GM19324 (cell line): ENCODE measurements at regions not wholly inside any gene's neighbourhood (a gene's known extent, or its start where the extent isn't known, plus 50 kb on each side); places are given as distances from the start of the nearest gene placed in this dataset.
"Not testable (repeated sequence)": the region's sequence is repeated elsewhere in the genome, so short reads cannot be mapped to it uniquely, and the experiment has no call there.

Source experiments
- ATAC-seq: cut with Tn5 transposase; IDR thresholded peaks from one replicate; pipeline ENCODE4 v1.9.1; 2021; ENCODE audit warnings: mild to moderate bottlenecking, moderate library complexity; ENCODE audit not compliant: unreplicated experiment, low FRiP score

DNA sequence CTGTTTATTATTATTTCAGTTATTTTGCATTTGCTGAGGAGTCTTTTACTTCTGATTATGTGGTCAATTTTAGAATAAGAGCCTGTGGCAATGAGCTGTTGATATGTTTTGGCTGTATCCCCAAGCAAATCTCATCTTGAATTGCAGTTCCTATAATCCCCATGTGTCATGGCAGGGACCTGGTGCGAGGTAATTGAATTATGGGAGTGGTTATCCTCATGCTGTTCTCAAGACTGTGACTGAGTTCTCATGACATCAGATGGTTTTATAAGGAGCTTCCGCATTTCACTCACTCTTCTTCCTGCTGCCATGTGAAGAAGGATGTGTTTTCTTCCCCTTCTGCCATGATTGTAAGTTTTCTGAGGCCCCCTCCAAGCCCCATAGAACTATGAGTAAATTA lies 114.9 kb upstream of the SLCO6A1 start:
- no peak for ATAC-seq

DNA sequence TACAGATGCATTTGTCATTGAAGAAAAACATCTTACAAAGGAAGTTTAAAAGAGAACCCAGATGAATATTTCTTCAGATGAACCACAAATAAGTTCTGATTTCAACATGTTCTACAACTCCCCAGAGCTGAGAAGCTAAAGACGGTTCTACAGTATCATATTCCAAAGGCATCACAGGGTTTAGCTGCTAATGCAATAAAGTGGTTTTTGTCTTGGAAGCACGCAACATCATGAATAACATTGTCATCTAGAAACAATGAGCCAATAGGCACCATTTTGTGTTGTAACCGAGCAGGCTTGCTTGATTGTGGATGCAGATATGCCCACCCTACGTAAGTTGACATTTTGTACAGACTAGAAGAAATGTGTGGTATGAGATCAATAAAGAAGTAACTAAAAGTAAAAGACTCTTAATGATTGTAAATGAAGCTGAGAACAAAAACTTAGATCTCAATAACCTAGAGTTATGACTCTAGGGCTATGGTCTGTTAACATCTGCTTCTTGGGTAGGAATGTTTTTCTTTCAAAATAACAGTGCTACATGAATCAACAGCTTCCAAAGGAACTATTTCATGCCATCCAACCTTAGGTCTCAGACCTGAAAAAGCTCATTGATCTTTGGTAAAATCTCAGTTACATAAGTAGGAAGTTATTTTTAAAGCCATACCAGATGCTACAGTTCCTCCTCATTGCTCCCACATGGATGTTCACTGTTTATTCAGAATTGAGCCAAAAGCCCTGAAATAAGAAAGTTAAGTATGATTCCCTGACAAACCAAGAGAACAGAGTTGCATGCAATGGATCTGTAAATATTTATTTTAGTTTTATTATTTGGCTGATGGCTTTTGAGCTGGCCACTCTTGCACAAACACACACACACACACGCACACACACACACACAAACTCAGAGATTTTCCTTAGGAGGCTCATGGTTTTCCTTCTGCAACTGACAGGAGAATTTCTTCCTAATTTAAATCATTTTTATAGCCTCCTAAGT lies 118.7 kb upstream of the SLCO6A1 start:
- ATAC-seq = no peak

DNA sequence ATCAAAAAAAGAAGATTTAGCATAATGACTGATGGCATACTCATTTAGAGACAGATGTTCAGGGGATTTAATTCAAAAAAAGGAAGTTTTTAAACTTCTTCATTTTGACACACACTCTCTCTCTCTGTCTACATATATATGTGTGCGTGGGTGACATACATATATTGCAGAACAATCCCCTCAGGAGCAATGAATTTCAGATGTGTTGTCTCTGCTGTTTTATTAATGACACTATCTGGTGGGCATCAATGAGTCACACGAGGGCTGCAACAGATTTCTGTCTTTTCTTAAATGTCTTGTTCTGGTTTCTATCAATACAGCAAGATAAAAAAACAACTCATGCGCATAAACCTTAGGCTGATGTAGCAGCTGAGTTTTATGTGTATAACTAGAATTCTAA lies 123.5 kb upstream of the SLCO6A1 start:
- no peak for ATAC-seq

DNA sequence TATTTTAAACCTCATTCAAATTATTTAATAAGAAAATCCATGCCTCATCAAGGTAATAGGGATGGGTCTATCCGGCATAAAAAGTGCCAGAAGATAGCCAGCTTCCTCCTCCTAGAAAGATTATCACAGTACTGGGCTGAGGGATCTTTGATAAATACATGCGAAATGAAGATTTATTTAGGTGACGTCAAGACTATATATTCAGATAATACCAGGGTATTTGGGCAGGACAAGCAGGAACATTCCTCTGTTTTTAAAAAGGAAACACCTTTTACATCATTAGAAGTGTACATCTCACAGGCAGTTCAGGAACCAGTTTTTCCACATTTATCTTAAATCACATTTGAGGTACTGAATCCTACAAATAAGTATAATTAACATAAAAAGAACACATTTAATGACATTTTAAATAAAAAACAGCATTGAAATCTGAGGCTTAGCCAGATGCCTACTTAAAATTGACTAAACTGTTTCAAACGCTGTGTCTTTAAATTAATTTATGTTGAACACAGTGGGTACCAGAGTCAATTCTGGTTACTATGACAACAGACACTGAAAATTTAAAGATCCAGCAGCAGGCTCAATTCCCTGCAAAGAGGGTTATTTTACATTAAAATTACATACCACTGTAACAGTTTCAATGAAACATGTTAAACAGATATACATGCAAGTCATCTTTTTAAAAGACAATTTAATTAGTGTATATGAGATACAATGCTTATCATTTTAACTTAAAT lies 124.7 kb upstream of the SLCO6A1 start:
- no peak for ATAC-seq

DNA sequence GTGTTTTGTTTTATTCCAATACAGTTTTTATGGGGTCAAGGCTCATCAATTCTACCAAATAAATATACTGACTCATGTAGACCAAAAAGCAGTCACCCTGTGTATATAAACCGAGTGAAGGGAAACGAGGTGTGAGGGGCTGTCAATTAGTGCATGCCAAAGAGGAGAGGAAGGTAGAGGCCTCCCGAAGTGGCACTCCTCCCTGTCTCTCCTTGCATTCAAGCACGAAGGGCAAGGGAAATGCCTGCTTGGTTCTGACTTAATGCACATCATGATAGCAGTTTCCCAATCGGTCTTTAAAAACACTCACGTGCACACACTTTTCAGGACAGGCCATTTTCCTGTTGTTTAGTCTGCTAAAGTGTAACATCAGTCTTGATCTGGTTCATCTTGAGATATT lies 125.6 kb upstream of the SLCO6A1 start:
- ATAC-seq = no peak

DNA sequence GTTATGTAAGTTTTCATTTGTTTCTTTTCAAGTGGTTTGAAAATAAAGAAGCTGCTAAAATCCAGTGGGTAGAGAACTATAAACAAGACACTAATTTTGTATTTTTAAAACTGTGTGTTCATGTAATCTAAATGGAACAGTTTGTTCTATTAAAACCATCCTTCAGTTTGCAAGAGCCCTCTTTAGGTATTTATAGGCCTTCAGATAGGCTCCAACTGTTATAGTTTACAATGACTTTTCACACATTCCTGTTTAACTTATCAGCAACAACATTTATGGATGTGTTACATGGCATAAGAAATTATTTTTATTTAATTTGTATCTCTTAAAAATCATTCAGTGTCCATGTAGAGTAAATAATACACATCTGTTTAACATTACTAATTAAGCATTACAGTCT lies 126.7 kb upstream of the SLCO6A1 start:
- no peak for ATAC-seq

DNA sequence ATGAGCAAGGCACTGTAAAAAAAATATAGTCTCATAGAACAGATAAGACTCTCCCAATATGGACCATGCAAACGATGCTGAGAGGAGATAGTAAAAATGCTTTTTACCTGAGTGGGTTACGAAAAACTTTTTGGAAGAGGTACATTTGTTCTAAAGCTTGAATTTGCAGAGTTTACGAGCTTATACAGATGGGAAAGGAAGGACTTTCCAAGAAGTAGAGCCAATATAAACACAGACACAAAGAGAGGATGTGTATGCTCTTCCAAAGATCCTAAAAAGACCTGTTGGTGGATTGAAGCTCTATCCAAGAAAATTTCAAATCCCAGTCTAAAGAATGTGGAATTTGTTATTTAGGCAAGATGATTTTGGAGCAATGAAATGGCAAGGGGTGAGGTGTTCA lies 127.1 kb upstream of the SLCO6A1 start:
- no peak for ATAC-seq

DNA sequence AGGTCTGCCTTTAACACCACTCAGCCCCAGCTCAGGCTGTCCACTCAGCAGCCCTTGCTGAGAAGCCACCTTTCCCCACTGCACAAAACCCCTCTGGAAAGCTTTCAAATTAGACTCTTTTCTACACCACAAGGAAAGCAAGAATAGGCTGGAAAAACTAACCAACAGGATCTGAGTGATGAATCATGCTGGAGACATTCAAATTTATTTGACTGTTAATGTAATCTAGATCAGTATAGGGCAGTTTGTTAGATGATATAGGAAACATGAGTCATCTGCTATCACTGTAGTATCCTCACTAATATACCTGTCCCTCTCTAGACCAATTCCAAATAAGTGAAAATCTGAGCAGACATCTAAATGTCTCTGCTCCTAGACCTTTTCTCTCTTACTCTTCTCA lies 127.8 kb upstream of the PAM start:
- no peak for ATAC-seq

DNA sequence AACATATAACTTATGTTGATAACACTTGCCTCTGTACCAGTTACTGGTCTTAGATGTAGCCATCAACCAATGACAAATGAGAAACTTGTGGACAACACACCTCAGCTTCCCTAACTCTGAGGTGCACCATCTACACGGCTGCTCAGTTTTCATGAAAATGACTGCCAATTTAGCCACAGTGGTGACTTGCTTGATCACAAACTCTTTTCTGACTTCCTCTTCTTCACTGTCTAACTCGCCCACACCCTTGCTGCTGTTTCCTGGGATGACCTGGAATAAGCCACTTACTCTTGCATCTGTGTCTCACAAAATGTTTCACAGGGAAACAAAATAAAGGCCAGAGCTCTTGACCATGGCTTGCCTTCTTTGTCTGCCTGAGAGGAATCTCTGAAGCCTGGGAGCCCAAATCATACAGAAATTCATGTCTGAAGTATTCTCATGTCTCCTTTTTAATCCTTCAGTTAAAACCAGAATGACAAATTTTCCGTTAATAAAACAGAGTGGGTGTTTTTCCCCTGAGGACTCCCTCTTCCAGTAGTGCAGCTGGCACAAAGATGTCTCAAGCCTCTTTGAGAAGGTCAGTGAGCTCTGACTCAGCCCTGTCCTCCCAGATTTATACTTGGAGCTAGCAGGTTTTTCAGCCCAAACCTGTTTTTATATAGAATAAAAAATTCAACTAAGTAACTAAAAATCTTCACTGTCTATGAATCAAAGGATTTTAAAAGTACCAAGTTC lies 126.5 kb upstream of the PAM start:
- ATAC-seq = no peak

DNA sequence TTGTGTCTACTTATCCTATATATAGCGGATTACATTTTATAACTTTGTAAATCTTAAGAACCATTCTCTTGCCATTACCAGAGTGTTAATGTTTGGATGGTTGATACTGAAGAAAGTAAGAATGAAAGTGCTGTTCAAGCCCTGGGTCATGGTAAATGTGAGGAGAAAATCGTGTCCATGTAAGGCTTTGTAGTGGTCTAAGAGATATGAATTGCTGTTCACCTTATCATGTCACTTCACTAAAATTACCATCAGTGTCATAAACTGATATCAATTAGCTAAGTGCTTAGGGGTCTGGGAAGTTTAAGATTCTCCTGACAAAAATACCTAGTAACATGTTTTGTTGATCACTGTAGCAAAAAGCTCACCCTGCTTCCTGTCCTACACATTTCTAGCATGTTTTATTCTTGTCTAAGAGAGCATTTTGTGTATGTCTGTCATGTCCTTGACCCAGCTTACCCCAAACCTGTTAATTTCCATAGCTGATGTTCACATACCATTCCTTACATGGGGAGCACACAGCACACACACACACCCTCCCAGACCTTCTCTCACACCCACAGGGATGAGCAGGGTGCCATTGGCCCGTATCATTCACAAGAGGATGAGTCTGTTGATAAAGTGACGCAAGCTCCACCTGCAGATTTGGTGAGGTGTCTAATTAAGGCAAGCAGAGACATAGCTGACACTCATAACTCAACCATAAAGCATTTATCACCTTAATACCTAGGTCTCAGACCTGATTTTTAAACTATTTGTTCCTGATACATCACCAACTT lies 125.1 kb upstream of the PAM start:
- no peak for ATAC-seq

DNA sequence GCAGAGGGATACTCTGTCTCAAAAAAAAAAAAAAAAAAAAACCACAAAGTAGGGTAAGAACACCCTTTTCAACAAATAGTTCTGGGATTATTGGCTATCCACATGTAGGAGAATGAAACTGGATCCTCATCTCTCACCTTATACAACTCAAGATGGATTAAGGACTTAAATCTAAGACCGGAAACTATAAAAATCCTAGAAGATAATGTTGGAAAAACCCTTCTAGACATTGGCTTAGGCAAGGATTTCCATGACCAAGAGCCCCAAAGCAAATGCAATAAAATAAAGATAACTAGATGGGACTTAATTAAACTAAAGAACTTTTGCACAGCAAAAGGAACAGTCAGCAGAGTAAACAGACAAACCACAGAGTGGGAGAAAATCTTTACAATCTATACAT lies 119.7 kb upstream of the PAM start:
- not testable (repeated sequence) for ATAC-seq

DNA sequence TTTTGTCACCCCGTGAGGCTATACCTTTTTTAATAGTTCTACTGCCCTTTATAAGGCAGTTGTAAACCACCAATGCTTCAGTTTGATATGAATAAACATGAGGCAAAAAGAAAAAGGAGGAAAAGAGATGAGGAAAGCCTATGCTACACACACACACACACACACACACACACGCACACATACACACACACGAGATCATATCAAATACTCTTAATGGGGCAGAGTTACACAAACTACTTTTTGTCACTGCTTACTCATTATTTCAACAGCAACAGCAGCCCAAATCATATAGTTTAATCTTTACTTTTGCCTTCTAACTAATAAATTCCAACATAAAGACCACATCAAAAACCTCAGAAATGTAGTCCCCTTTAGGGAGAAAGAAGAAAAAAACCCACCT lies 116.8 kb upstream of the PAM start:
- ATAC-seq = no peak

DNA sequence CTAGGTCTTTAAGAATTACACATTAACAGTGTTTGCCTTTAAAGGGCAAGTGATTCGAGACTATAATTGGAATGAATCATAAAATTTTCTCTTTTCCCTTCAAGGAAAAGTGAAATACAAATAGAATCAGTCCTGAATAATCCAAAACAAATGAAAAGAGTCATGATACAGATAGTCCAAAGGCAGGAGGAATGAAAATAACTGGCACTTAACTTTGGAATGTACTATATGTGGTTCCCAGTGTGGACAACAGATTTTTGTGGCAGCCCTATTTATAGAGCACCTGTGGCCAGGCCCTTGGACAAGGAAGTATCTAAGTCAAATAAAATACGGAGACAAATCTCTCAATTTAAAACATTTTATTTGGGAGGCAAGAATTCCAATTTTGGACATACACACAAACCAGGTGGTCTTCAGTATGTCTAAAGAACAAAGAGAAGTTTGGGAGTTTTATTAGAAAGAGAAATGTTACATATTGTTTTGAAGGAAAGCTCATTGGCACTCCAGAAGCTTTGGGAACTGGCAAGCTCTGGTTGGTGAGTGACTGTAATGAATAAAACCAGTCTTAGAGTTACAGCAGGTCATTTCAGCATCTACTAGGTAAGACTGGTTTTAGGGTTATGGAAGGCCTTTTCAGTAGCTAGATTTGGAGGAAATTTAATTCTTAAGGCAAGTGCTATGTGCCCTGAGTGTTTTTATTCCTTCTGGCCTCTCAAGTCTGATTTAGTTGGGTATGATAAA lies 116.0 kb upstream of the PAM start:
- ATAC-seq = no peak

DNA sequence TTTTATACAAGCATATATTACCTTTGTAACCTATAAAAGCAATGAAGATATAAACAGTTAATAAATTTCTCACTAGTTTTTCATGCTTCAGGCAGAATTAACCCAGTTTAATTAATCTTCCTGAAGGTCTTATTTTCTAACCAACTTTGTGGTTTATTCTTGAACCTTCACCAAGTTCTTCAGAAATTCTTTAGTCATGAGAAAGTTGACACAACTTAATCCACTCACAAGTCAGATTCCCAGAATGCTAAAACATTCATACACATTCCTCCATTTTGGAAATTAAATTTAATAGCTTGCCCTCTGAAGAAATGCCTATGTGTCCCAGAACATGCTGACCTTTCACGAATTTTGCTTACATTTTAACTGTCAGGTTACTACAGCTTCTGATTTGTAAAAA lies 105.4 kb upstream of the PAM start:
- ATAC-seq = no peak

DNA sequence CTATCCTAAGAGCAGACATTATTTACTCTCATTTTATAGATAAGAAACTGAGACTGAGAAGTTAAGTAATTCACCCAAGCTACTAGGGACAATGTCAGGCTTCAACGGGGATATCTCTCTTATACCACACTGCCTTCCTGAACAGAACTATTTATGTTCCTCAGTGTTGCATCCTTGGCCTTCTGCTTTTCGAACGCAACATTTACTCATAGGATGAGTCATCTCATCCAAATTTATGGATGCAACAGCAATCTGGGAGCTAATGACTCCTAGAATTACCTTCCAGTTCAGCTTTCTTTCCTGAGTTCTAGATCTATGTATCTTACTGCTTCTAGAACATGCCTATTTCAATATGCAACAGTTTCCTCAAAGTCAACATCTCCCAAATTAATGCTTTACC lies 103.6 kb upstream of the PAM start:
- no peak for ATAC-seq

DNA sequence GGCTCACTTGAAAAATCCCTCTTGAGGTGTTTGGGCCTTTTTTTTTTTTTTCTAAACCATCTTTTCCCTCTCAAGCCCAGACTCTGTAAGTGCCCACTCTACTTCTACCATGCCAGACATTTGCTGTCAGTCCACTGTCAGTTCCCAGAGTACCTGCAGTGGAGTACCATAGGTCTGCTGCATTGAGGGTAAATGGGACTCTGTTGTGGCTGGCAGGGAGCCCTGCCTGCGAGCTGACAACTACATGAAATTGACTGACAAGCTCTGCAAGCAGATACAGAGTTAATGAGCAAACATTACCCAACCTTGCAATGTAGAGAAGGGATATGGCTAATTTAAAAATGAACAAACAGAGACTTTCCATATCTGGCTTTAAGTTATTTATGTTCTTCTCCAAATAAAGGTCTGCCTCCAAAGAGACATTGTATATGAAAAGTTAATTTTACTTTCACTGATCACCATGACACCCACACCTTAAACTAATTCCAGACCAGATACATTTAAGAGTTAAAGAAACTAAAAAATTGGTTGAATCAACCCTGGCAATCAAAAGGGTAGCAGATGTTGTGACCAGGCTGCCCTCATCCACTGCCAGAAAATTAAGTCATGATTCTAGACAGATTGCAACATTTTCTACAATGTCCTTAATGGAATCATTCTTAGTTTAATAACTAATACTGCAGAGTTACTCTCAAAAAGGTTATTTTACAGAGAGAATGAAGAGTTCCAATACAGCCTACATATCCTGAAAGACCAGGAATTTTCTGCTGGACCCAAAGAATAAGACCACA lies 100.4 kb upstream of the PAM start:
- no peak for ATAC-seq

DNA sequence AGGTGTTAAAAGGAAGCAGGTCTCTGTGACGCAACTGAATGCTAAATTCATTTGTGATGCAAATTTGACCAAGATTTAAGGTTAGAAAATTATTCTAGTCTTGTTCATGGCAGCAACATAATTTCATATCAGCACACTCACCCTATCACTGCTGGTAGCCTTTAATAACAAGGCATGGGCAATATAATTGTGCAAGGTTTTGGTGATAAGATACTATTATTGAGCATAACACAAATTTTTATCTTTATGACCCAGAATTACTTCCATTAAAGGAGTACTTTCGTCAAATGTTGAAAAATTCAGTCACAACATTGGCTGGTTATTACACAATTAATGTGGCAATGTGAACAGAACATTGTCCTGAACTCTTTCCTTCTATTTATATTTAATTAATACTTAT lies 96.0 kb upstream of the PAM start:
- ATAC-seq = no peak

DNA sequence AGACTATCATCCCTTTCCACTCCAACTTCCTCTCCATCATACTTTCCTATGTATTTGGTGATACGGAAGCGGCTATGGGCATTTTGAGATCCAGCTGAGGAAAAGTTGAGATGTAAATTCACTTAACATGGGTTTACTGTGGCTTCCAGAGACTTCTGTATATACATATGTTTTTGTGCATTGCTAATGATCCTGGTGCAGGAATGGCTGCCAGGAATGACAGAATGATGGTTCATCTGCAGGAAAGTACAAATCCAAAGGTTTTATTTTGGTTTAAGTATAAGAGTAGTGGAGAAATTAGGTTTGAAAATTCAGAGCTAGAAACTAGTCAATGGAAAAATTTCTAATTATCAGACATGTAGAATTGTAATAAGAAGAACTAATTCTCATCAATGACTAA lies 95.0 kb upstream of the PAM start:
- ATAC-seq = no peak
